ENCODE measurements at regions not wholly inside any gene's neighbourhood (a gene's known extent, or its start where the extent isn't known, plus 50 kb on each side); places are given as distances from the start of the nearest gene placed in this dataset.

DNA sequence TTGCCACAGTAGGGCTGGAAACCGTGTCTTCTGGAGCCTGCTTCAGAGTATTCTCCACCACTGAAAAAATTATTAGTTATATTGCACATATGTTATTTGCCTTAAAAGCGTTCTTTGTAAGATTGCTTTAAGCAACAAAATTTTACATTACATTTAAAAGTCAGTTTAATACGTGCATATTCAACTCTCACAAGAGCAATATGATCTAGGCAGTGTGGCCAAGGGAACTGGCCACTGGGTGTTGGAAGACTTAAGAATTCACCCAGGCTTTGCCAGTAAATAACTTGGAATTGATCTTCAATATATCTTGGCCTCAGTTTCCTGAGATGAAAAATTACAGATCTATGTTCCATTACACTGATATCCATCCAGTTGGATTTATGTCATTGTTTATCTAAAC is 694.4 kb downstream of the EFNA5 start:
- DNase-seq = no peak

GRCh38 chr5:106974272-106974671 is 696.5 kb downstream of the EFNA5 start:
- DNase-seq = no peak

DNA sequence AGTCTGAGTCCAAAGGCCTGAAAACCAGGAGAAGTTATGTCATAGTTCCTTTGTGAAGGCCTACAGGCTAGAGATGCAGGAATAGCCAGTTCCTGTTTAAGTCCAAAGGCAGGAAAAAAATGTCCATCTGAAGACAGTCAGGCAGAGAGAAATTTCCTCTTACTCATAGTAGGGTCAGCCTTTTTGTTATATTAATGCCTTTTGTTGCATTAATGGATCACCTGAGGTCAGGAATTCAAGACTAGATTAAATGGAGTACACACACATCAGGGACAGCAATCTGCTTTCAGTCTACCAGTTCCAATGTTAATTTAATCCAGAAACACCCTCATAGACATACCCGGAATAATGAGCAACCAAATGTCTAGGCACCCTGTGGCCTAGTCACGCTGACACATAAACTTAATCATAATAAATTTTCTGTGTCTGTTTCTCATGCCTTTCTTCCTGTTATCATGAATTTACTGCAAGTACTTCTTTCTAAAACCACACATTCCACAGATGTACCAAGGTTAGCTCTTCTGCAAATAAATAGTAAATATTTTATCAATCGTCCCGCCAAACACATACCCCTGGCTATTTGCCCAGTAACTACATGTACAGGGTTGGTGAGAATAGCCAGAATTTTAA is 703.9 kb downstream of the EFNA5 start:
- DNase-seq = no peak

GRCh38 chr5:106964132-106964531 is 706.6 kb downstream of the EFNA5 start:
- DNase-seq = no peak

DNA sequence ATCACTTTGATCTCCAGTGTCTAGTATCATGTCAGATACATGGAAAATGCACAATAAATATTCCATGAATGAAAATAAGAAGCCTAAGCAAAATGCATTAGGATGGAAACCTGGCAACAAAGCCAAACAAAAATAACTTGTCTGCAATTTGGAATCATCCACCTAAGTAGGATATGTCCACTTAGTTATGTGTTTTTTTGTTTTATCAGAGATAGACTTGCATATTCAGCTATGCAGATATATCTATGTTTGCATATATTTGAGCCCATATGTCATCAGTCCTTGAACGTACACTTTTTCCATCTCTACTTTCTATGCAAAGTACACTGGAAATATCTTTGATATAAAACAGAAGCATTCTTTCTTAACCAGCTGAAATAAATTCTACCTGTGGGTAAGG is 707.1 kb downstream of the EFNA5 start:
- no peak for DNase-seq

GRCh38 chr5:106962464-106963230 is 708.1 kb downstream of the EFNA5 start:
- no peak for DNase-seq

DNA sequence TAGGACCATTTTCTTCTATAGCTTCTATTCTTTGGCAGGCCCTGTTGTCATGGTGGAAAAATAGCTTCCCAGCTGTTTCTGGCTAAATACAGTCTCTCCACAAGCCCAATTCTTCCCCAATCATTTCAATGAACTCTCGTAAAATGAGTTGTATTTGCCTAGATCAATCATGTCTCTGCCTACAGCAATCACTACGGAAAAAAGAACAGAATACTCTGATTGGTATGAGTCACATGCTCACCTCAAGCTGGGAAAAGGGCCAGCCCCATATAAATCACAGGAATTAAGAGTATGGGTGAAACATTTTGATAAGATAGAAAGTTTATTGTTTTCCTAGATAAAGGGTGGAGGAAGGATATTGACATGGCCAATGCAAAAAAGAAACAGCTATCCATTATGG is 711.4 kb downstream of the EFNA5 start:
- DNase-seq = no peak

- no peak for DNase-seq
Observed at GRCh38 chr5:106957336-106957735, 713.4 kb downstream of the EFNA5 start.

- DNase-seq = no peak
Observed at GRCh38 chr5:106956886-106957285, 713.9 kb downstream of the EFNA5 start.

- DNase-seq = no peak
Observed at GRCh38 chr5:106956187-106956586, 714.5 kb downstream of the EFNA5 start.

- no peak for DNase-seq
Observed at GRCh38 chr5:106940986-106941385, 729.8 kb downstream of the EFNA5 start.

DNA sequence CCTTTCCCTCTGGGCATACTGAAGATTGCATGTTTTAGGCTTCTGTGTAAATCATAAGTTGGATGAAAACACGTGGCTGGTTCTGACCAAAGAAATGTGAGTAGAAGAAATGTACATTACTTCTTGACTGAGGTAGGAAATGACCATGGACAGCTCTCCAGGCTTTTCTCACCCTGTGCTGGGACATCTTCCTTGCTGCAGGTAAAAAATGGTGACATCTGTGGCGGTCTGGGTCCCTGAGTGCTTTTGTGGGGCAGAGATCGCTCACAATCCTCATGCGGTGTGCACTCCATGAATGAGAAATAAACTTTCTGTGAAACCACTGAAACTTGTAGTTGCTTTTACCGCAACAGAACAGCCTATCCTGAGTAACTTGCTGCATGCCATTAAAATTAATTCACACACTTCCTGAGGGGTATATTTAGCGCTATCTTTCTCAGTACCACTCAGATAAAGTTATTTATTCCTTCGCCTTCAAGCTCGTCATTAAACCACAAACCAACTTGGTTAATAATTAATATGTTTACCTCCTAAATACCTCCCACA is 730.4 kb downstream of the EFNA5 start:
- DNase-seq = no peak

DNA sequence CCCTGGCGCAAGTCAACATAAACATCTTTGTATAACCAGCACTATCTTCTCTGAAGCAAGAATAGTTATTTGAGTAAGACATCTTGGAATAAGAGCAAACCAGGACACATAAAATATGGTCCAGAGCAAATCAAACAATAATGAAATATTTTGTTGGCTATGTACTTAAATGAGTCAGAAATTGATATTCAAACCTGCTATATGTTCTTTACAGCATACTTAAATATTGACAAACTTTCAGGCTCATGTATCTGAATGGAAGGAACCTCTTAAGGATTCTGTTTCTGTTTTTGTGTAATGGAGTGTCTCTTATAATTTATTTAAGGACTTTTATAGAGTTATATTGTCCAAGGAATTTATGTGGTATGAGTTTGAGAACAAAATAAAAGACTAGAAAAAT is 747.3 kb downstream of the EFNA5 start:
- DNase-seq = no peak

GRCh38 chr5:106921567-106921966 is 749.2 kb downstream of the EFNA5 start:
- no peak for DNase-seq

DNA sequence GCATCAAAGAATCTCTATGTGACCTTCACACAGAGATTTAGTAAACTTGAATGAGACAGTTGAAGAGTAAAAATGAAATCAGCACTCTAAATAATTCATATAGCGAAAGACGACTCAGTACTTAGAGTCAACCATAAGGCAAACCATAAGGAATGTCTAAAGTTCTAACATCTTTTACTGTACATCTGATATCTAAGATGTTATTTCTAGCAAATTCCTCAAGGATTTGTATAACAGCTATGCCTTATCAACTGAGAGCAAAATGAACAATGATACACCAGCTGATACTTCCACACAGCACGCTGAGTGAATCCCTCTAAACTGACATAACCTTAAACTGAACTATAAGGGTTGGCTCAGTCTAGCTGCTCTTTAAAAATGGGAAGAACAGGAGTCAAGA is 760.3 kb downstream of the EFNA5 start:
- DNase-seq = no peak

GRCh38 chr5:106909716-106910115 is 761.0 kb downstream of the EFNA5 start:
- no peak for DNase-seq

DNA sequence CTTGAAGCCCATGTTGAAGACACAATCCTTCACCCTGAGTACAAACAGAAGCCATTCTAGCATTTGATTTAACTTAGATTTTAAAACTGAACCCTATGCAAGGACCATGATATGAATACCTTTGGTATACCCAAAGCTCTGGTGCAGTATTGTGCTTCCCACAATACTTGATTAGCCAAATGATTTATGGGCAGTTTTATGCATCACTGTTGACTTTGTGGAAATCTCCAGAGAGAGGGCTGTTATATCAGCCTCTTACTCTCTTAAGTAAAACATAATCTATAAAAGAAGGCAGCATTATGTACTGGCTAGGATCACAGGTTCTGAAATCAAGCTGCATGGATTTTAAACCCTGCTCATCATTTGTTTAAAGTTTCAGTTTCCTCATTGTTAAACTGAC is 762.8 kb downstream of the EFNA5 start:
- DNase-seq = no peak

- DNase-seq = no peak
Observed at GRCh38 chr5:106906199-106906598, 764.5 kb downstream of the EFNA5 start.

DNA sequence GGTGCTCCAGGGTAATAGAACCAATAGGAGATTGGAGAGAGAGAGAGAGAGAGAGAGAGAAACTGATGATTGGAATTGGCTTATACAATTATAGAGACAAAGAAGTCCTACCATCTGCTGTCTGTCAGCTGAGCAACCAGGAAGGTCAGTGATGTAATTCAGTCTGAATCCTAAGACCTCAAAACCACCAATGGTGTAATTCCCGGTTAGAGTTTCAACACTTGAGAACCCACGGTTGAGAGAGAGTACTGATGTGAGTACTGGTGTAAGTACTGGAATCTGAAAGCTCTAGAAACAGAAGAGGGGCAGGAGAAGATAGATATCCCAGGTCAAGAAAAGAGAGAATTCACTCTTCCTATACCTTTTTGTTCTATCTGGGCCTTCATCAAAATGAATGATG is 775.8 kb downstream of the EFNA5 start:
- no peak for DNase-seq

GRCh38 chr5:106882035-106882434 is 788.7 kb downstream of the EFNA5 start:
- DNase-seq = no peak

DNA sequence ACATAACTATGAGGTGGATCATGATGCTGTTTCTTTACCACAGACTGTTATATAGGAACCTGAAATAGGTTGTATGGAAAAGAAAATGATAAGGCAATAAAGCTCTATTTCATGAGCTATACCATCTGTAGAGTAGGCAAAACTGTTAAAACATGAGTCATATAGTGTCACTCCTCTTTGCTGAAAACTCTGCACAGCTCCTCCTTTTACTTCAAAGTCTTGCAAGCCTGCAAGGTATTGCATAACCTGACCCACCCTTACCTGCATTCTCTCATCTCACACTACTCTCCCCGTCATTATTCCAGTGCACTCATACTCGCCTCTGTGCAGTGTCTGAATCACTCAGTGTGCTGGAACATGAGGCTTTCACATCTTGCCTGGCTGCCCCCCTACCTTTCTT is 790.1 kb downstream of the EFNA5 start:
- no peak for DNase-seq

GRCh38 chr5:106877881-106878280 is 792.9 kb downstream of the EFNA5 start:
- no peak for DNase-seq

GRCh38 chr5:106876665-106877194 is 794.0 kb downstream of the EFNA5 start:
- no peak for DNase-seq

- no peak for DNase-seq
Observed at GRCh38 chr5:106876298-106876622, 794.5 kb downstream of the EFNA5 start.

Measured in activated CD4-positive, CD25-positive, alpha-beta regulatory T cell treated with anti-CD3 and anti-CD28 coated beads, Interleukin-2, amount 50 U/mL, for 72 hours (primary cell).